ENCODE measurements at regions not wholly inside any gene's neighbourhood (a gene's known extent, or its start where the extent isn't known, plus 50 kb on each side); places are given as distances from the start of the nearest gene placed in this dataset.

DNA sequence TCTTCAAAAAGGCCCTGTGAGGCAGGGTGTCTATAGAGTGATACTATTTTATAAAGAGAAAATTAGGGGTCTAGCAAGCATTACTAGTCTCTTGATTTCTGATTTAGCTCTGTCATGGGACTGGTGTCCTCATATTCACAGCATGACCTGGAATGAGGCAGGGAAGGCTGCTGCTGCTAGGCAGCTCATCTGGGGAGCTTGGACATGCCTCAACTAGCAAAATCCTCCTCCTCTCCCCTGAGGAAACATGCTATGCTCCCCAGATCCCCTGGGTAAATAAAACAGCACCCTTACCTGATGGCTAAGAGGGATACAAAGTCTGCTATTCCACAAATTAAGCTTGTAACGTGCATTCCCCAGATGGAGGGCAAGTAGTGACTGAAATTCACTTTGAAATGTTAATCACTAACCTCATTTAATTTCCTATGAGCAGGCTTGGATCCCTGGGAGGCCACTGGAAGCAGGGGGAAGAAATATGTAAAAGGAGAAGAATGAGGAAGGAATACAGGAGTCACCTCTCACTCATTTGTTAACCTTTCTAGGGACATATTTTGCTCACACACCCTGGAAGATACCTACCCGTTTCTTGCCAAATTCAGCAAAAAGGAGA is 709.4 kb downstream of the SQOR start:
- Histone ChIP-seq H3K27me3 (replicated peaks in 1 of 4; ENCODE audit: control insufficient read depth in 3 of 4, extremely low read depth in 1 of 4, insufficient read depth in 3 of 4, low read length in 3 of 4) (no peaks in the 10 kb centered on the region), H3K18ac (ENCODE audit: extremely low read depth, low read length) (no peak overlapping the region), H2BK12ac (ENCODE audit: low read depth, low read length) (no peak overlapping the region), H3K9me3 (ENCODE audit: insufficient read depth in 2 of 2, low read depth in 1 of 2, low read length in 1 of 2) (no peaks in the 10 kb centered on the region), H3K23me2 (ENCODE audit: low read depth, low read length) (no peaks in the 10 kb centered on the region), H3K4ac (replicated peaks; ENCODE audit: insufficient read length, low read depth, low read length) (no peak overlapping the region), H2BK120ac (replicated peaks; ENCODE audit: low read depth, low read length) (no peak overlapping the region), H3K36me3 (ENCODE audit: control insufficient read depth in 2 of 4, insufficient read depth in 4 of 4, low read length in 3 of 4) (no peaks in the 10 kb centered on the region), H2BK15ac (ENCODE audit: low read length) (no peak overlapping the region), H2BK5ac (ENCODE audit: low read depth, low read length) (no peak overlapping the region; the same call in 1 of the 2 replicates), H3K27ac (ENCODE audit: low read depth, low read length) (no peak overlapping the region), H4K5ac (ENCODE audit: insufficient read length, low read depth, low read length) (no peak overlapping the region), H3K4me3 (ENCODE audit: extremely low read depth in 1 of 4, insufficient read depth in 2 of 4, low read depth in 3 of 4, low read length in 4 of 4) (no peak overlapping the region), H3K4me1 (replicated peaks in 1 of 4; ENCODE audit: control insufficient read depth in 3 of 4, insufficient read depth in 4 of 4, low read length in 3 of 4) (peaks cover 0 to 13% (median 2%) of the 10 kb centered on the region in 4 experiments; a peak in 4 of 7 replicates), H4K20me1 (replicated peaks in 1 of 2; ENCODE audit: control insufficient read depth in 1 of 2, insufficient read depth in 2 of 2, low read length in 2 of 2) (no peaks in the 10 kb centered on the region), H4K91ac (replicated peaks; ENCODE audit: insufficient read length, low read length) (no peak overlapping the region), H3K56ac (replicated peaks; ENCODE audit: insufficient read length, low read depth, low read length) (no peak overlapping the region), H2AFZ (ENCODE audit: low read length) (peak overlapping the region; percentile 66; the same call in 1 of the 2 replicates), H2BK20ac (ENCODE audit: low read length) (0 out of 2 replicates have a peak overlapping the region, but pooled peaks have one; percentile 40), H4K8ac (ENCODE audit: extremely low read depth, insufficient read depth, low read length) (no peak overlapping the region), H3K14ac (ENCODE audit: insufficient read length) (no peak overlapping the region), H3K9ac (replicated peaks in 1 of 4; ENCODE audit: extremely low read depth in 1 of 4, low read depth in 3 of 4, low read length in 3 of 4) (no peak overlapping the region), H2AK5ac (ENCODE audit: low read depth, low read length) (no peak overlapping the region), H3K79me2 (ENCODE audit: control insufficient read depth in 1 of 2, insufficient read depth in 2 of 2, low read length in 2 of 2) (no peaks in the 10 kb centered on the region), H3K4me2 (ENCODE audit: insufficient read depth in 1 of 2, low read depth in 2 of 2, low read length in 2 of 2) (0 out of 4 replicates have a peak overlapping the region, but pooled peaks have one; percentile 22 to 23), H3K79me1 (ENCODE audit: low read depth, low read length) (no peaks in the 10 kb centered on the region), H3K23ac (ENCODE audit: insufficient read length) (no peak overlapping the region)
- ChIA-PET CTCF (ENCODE audit: partially characterized antibody) (interaction anchor here (0.9 to 1.4 kb wide), 3 partner anchors 25 to 318 kb away, joined by 3 to 4 read pairs (median 3); no protein-coding TSS in a partner anchor), POLR2A (ENCODE audit: partially characterized antibody) (no interaction called here)
- no peak for FAIRE-seq
- 41% methylated on average over 2 of the region's 2 CpGs; no CpG with 5 or more reads in 1 of the 2 experiments for WGBS, 2 experiments (ENCODE audit: extremely low coverage in 1 of 2, insufficient coverage in 1 of 2, insufficient read length in 1 of 2, insufficient replicate concordance in 2 of 2, low coverage in 1 of 2, low lambda C conversion rate in 2 of 2, missing lambda C conversion rate in 1 of 2)
- no peak for DNase-seq (ENCODE audit: low read depth in 1 of 2, low spot score in 2 of 2)
- TF ChIP-seq RBBP5 (IDR thresholded peaks at IDR 0.05; ENCODE audit: borderline replicate concordance, low read depth, low read length) (no peak), ASH2L (IDR thresholded peaks at IDR 0.05; ENCODE audit: low read length) (no peak)

Measured in H1 (cell line).